Suprapubic skin (tissue), 4 donors: ENCODE measurements at regions not wholly inside any gene's neighbourhood (a gene's known extent, or its start where the extent isn't known, plus 50 kb on each side); places are given as distances from the start of the nearest gene placed in this dataset.

Experiments
- DNase-seq, 2 donors: peaks; one replicate each; pipeline ENCODE4 v3.0.0-alpha.2; 2019; ENCODE audit warnings: low spot score in 2 of 2
- H3K27ac ChIP-seq: fragments of 200-600 bp; sonication (generic); one replicate; pipeline ENCODE4 v1.5.1; 2019
- H3K27me3 ChIP-seq: fragments of 200-600 bp; sonication (generic); one replicate; pipeline ENCODE4 v1.5.1; 2019
- H3K36me3 ChIP-seq: fragments of 200-600 bp; sonication (generic); one replicate; pipeline ENCODE4 v1.5.1; 2019
- H3K4me1 ChIP-seq: fragments of 200-600 bp; sonication (generic); one replicate; pipeline ENCODE4 v1.5.1; 2019
- H3K4me3 ChIP-seq: fragments of 200-600 bp; sonication (generic); one replicate; pipeline ENCODE4 v1.5.1; 2019; ENCODE audit warnings: mild to moderate bottlenecking
- H3K9me3 ChIP-seq: fragments of 200-600 bp; sonication (generic); one replicate; pipeline ENCODE4 v1.5.1; 2019
- CTCF ChIP-seq, 2 donors: fragments of 200-600 bp in 1 of 2; fragments of 450-650 bp in 1 of 2; sonication (generic) in 1 of 2; IDR thresholded peaks; one replicate each; pipeline ENCODE4 v1.5.1; 2016 to 2019; ENCODE audit warnings: antibody characterized with exemption in 2 of 2, mild to moderate bottlenecking in 1 of 2, moderate library complexity in 1 of 2
- EP300 ChIP-seq: sonication (generic); formaldehyde crosslinking; IDR thresholded peaks from one replicate; pipeline ENCODE4 v1.6.1; 2017; ENCODE audit warnings: antibody characterized with exemption
- POLR2A ChIP-seq, 2 donors: fragments of 450-650 bp; IDR thresholded peaks; one replicate each; pipeline ENCODE4 v1.6.1; 2017; ENCODE audit warnings: antibody characterized with exemption in 2 of 2, mild to moderate bottlenecking in 2 of 2, moderate library complexity in 2 of 2
- POLR2AphosphoS5 ChIP-seq, 3 donors: sonication (generic); formaldehyde crosslinking; IDR thresholded peaks; one replicate each; pipeline ENCODE4 v1.6.1; 2017; ENCODE audit warnings: antibody characterized with exemption in 3 of 3
- WGBS: methylation state at CpG from one replicate; pipeline ENCODE4 v1.1.5; 2018; 5-methylcytosine and 5-hydroxymethylcytosine counted together

DNA sequence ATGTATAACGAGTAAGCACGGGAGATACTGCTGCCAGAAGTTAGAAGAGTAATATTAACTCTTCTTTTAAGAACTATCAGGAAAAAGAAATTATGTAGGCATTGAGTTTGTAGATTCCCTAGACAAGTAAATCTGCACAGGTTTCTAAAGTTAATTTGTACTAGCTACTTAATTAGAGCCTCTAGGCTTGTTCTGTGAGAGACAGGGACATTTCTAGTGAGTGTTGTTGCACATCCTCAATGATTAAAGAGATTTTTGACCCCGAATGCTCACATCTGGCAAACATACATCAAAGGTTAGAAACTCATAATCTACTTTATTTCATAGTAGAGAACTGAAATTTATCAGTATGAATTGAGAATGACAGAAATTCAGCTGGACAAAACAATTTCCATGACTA, 669.0 kb upstream of the CDH7 start:
- no peaks in the 10 kb centered on the region for H3K9me3 ChIP-seq
- DNase-seq: no peak
- WGBS: 57% methylated on average over 3 of the region's 3 CpGs
- H3K27me3 ChIP-seq: no peaks in the 10 kb centered on the region
- TF ChIP-seq CTCF (IDR thresholded peaks at IDR 0.05) (no peak), POLR2AphosphoS5 (IDR thresholded peaks at IDR 0.05) (no peak), POLR2A (IDR thresholded peaks at IDR 0.05) (no peak), EP300 (no peak)
- no peaks in the 10 kb centered on the region for H3K36me3 ChIP-seq
- H3K27ac ChIP-seq: no peak overlapping the region
- no peak overlapping the region for H3K4me3 ChIP-seq
- H3K4me1 ChIP-seq: no peaks in the 10 kb centered on the region

DNA sequence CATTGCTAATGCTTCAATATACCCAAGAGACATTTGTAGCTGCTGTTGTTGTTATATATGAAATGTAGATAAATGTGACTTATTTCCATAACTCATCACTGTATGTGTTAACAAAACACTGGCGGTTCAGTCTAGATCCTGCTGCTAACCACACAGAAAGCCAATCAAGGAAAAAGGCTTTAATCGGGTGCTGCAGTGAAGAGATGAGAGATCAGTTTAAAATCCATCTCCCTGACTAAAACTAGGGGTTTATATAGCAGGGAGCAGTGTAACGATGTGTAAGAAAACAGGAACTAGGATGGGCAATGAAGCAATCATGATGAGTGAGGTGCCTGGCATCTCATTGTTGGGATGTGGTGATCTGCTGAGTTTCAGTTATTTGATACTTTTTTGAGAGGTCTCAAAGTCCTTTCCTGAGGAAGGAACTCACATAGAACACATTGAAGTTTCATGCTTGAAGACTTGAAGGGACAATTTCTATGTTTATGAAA, 677.7 kb upstream of the CDH7 start:
- Histone ChIP-seq H3K36me3 (no peaks in the 10 kb centered on the region), H3K27me3 (no peaks in the 10 kb centered on the region), H3K27ac (no peak overlapping the region), H3K9me3 (no peaks in the 10 kb centered on the region), H3K4me3 (no peak overlapping the region), H3K4me1 (no peaks in the 10 kb centered on the region)
- DNase-seq: no peak
- no peak for TF ChIP-seq CTCF (IDR thresholded peaks at IDR 0.05)
- no peak for TF ChIP-seq POLR2AphosphoS5 (IDR thresholded peaks at IDR 0.05)
- 93% methylated on average over 3 of the region's 3 CpGs for WGBS

DNA sequence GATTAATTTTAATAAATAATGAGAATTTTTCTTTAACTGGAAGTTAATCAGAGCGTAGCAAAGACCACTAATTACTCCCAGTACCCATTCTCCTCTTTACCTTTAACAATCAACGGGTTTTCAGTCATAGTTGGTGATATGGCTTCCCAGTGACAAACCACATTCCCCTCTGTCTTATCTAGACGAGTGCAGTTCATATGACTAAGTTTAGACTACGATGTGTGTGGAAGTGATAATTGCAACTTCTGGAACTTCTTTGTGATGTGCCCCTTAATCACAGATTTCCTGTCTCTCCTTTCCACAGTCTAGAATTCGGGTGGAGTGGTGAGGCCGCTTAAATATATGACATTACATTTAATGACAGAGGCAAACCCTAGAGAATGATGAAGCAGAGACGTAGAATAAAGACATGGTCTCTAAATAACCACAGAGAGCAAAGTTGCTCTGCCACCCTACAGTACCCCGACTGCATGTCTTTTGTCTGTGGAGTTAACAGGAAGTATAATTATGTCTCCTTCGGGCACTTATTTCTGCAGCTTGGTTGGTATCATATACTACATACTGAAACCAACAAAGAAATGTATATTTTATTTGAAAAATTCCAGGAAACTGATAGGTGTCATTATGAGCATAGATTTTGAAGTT, 693.3 kb upstream of the CDH7 start:
- H3K36me3 ChIP-seq: no peaks in the 10 kb centered on the region
- H3K27me3 ChIP-seq: no peaks in the 10 kb centered on the region
- TF ChIP-seq EP300 (no peak), POLR2AphosphoS5 (IDR thresholded peaks at IDR 0.05) (no peak), CTCF (IDR thresholded peaks at IDR 0.05) (no peak), POLR2A (IDR thresholded peaks at IDR 0.05) (no peak)
- no peaks in the 10 kb centered on the region for H3K4me1 ChIP-seq
- no peak overlapping the region for H3K27ac ChIP-seq
- DNase-seq: no peak
- no peak overlapping the region for H3K4me3 ChIP-seq
- 72% methylated on average over 9 of the region's 9 CpGs for WGBS
- no peaks in the 10 kb centered on the region for H3K9me3 ChIP-seq

GRCh38 chr18:65056575-65056974, 694.2 kb upstream of the CDH7 start:
- no peak for DNase-seq
- WGBS: 77% methylated on average over 2 of the region's 2 CpGs
- Histone ChIP-seq H3K36me3 (no peaks in the 10 kb centered on the region), H3K4me3 (no peak overlapping the region), H3K27me3 (no peaks in the 10 kb centered on the region), H3K9me3 (no peaks in the 10 kb centered on the region), H3K27ac (no peak overlapping the region), H3K4me1 (no peaks in the 10 kb centered on the region)
- TF ChIP-seq CTCF (IDR thresholded peaks at IDR 0.05): no peak
- TF ChIP-seq POLR2A (IDR thresholded peaks at IDR 0.05): no peak
- TF ChIP-seq EP300: no peak
- no peak for TF ChIP-seq POLR2AphosphoS5 (IDR thresholded peaks at IDR 0.05)

- TF ChIP-seq CTCF (IDR thresholded peaks at IDR 0.05) (no peak), EP300 (no peak), POLR2A (IDR thresholded peaks at IDR 0.05) (no peak), POLR2AphosphoS5 (IDR thresholded peaks at IDR 0.05) (no peak)
- WGBS: 90% methylated on average over 3 of the region's 3 CpGs
- no peak for DNase-seq
Measured at GRCh38 chr18:65049586-65049985, 701.2 kb upstream of the CDH7 start.

More at GRCh38 chr18:65049586-65049985, 701.2 kb upstream of the CDH7 start:
- no peak overlapping the region for H3K4me3 ChIP-seq
- H3K4me1 ChIP-seq: no peaks in the 10 kb centered on the region
- H3K9me3 ChIP-seq: no peaks in the 10 kb centered on the region
- H3K27me3 ChIP-seq: no peaks in the 10 kb centered on the region
- no peaks in the 10 kb centered on the region for H3K36me3 ChIP-seq
- no peak overlapping the region for H3K27ac ChIP-seq
